ENCODE measurements at regions not wholly inside any gene's neighbourhood (a gene's known extent, or its start where the extent isn't known, plus 50 kb on each side); places are given as distances from the start of the nearest gene placed in this dataset.
"Not testable (repeated sequence)": the region's sequence is repeated elsewhere in the genome, so short reads cannot be mapped to it uniquely, and the experiment has no call there.

DNA sequence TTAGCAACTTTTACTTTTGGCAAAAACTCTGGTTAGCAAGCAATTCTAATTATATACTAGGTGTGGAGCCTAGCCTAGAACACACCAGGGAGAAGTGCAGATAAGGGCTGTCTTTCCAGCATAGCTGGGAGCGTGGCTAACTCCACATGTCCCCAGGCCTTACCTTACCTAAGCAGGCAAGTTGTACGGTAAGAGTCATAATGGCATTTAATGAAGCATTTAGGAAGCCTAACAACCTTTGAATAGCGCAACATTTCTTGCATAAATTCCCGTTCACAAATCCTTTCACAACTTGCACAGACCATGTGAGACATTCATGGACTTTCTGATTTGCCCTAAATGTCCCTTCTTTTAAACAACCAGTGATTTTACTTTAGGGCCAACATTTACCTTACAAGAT lies 917.4 kb upstream of the ACO1 start:
- DNase-seq = no peak

- DNase-seq = no peak
These were observed 914.4 kb upstream of the ACO1 start for GRCh38 chr9:31470051-31470450.

DNA sequence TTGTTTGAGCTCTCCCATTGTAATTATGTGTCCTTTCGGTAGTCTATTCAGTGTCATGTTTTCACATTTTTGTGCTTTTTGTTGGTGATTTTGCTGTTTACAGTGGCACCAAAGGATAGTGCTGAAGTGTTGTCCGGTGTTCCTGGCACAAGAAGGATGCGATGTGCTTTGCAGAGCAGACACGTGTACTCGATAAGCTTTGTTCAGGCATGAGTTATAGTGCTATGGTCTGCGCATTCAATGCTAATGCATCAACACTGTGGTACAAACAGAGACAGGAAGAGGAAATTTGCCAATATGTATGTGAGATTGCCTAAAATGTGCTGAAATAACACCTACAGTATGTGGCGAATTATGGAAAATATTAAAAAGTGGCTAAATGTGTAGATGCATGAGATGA lies 913.4 kb upstream of the ACO1 start:
- DNase-seq = no peak

- DNase-seq = no peak
These were observed 897.8 kb upstream of the ACO1 start for GRCh38 chr9:31486630-31487029.

DNA sequence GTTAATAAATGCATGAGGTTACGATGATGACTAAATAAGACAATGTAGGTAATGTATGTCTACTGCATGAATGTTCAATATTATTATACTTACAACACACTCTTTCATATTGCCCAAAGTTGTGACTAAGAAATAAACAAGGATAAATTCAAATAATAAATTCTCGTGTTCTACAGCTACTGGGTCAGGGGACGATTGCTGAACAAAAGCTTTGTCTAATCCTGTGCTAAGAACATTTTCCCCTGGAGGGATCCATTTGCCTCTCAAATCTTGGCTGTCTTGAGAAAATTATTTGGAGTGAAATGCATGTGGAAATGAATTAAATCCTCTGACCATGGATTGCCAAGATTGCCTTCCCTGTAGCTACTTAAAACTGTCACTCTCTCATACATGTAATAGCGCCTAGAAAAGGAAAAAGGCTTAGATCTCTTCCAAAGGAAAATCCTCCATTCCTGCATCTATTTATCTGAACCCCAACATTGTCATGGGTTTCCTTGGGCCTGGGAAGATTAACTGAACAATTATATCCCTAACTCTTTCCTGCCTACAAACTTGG lies 893.8 kb upstream of the ACO1 start:
- DNase-seq = no peak

GRCh38 chr9:31492229-31492628 lies 892.2 kb upstream of the ACO1 start:
- no peak for DNase-seq

DNA sequence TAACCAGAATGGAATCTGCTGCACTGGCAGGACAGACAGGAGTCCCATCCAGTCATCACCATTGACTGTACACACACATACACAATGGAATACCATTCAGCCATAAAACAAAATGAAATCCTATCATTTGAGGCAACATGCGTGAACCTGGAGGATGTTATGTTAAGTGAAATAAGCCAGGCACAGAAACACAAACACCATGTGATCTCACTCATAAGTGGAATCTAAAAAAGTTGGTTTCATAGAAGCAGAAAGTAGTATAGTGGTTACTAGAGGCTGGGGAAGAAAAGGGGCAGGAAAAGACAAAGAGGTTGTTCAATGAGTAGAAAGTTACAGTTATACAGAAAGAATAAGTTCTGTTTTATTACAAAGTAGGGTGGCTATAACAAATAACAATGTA lies 884.0 kb upstream of the ACO1 start:
- no peak for DNase-seq

DNA sequence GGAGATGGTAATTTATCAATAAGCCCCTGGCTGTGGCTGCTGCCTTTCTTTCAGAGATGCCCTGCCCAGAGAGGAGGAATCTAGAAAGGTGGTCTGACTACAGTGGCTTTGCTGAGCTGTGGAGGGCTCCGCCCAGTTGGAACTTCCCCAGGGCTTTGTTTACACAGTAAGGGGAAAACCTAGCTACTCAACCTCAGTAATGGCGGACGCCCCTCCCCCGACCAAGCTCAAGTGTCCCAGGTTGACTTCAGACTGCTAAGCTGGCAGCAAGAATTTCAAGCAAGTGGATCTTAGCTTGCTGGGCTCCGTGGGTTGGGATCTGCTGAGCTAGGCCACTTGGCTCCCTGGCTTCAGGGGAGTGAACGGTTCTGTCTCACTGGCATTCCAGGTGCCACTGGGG lies 865.4 kb upstream of the ACO1 start:
- no peak for DNase-seq

DNA sequence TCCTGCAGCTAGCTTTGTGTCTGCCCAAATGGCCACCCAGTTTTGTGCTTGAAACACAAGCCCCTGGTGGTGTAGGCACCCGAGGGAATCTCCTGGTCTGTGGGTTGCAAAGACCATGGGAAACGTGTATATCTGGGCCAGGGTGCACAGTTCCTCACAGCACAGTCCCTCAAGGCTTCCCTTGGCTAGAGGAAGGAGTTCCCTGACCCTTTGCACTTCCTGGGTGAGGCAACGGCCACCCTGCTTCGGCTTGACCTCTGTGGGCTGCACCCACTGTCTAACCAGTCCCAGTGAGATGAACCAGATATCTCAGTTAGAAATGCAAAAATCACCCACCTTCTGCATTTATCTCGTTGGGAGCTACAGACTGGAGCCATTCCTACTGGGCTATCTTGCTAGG lies 865.0 kb upstream of the ACO1 start:
- no peak for DNase-seq

DNA sequence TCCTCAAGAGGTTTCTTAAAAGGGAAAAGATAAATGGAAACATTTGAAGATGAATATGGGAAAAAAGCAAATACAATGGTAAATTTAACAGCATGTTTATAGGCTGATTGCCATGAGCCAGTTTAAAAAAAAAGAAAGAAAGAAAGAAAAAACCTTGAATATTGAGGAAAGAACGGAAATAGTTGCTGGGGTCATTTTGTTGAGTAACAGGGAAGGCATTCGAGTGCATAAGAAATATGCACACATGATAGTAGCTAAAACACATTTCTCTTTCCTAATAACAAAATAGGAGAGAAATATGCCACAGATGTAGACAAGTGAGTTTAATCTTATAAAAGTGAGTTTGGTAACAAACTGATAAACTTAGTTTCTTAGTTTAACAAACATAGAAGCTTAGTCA lies 864.6 kb upstream of the ACO1 start:
- no peak for DNase-seq

DNA sequence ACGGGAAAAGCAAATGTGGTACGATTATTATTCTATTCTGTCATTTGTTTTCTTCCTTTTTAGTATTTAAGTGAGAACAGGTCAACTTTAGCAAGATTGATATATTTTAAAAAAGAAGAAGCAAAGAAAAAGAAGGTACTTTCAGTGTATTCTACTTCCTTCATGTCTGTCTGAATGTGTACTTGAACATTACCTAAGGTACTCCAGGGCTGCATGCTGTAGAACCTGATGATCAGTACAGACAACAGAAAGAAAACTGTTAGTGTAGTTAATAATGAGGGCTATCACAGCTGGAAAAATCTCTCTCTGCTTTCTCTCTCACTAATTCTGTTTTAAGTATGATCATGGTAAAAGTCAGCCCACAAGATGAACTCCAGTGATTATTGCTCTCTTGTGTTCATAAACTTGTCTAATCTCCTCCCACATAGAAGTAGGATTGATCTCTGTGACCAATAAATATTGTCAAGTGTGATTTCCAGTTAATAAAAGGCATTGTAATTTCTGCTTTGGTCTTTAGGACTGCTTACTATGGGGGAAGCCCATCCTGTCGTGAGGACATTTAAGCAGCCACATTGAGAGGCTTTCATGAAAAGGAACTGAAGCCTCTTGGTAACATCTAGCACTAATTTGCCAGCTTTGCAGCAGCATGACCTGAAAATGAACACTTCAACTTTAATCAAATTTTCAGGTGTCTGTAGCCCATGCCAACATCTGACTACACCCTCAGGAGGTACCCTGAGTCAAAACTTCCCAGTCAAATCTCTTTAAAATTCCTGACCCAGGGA lies 864.0 kb upstream of the ACO1 start:
- no peak for DNase-seq

GRCh38 chr9:31535651-31536050 lies 848.8 kb upstream of the ACO1 start:
- no peak for DNase-seq

GRCh38 chr9:31536471-31536870 lies 848.0 kb upstream of the ACO1 start:
- no peak for DNase-seq

DNA sequence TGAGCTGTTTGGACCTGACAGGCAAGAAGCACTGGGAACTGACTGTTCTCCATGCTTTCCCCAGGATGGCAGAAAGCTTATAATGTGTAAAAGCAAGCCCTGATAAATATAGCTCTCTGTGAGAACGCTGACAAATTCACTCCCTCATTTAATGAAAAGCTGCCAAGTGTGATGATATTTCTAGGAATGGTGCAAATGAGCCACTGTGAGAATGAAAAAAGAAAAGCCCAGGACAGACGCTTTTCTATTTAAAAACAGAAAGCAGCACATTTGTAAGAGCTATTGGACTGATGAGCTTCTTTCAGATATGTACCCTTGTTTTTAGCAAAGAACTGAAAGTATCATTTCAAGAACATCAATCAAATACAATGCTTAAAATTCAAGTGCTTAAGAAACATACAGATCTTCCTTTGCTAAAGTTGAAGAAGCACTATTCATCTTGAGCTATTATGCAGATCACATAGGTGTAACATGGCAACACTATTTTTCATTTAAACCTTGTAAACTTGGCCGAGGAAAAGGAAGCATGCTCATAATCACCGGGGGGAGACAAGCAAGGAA lies 842.6 kb upstream of the ACO1 start:
- no peak for DNase-seq

- DNase-seq = no peak
These were observed 841.9 kb upstream of the ACO1 start for GRCh38 chr9:31542384-31543055.

DNA sequence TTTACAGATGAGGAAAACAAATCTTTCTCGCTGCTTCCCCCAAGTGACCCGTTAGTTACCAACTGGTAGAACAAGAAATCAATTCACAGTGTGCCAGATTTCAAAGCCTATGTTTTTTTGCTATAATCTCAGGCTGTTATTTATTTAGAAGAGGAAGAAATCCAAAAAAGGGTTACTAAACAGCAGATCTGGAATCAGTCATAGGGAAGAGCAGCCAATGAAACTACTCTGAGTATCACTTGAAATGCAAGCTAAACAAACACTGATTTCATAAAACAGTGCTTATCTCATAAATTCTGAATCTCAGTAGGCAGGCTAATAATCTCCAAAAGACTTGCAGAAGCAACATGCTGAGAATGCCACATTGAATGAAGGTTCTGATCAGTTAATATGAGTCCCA lies 829.5 kb upstream of the ACO1 start:
- DNase-seq = no peak

DNA sequence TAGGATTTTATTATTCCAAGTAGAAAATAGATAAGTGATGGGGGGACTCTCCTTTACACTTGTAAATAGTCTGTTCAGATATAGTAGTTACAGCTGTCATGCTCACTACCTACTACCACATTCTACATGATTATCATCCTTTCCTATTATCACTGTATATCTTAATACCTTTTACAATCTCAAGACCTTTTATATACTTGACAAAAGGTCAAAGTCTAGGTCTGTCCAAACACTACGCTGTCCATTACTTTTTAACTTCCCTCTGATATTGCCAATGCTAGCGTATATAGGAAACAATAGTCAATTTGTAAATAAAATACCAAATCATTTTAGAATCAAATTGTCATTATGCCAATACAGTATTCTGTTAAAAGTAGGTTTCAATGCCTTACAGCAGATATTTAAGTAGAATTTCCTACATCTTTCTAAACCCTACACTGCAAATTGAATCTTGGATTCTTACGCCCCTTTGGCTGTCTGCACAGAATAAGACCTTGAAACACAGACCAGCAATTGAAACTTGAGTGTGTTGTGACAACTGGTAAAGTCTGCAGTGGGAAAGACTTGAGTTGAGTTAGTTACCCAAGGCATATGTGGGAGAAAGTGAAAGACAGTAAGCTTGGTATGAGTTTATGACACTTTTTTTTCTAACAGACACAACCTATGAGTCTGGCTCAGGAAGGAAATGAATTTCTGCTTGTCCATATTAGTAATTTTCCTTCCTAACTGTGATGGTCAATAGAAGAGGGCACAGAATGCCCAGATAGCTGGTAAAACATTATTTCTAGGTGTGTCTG lies 827.6 kb upstream of the ACO1 start:
- DNase-seq = no peak

DNA sequence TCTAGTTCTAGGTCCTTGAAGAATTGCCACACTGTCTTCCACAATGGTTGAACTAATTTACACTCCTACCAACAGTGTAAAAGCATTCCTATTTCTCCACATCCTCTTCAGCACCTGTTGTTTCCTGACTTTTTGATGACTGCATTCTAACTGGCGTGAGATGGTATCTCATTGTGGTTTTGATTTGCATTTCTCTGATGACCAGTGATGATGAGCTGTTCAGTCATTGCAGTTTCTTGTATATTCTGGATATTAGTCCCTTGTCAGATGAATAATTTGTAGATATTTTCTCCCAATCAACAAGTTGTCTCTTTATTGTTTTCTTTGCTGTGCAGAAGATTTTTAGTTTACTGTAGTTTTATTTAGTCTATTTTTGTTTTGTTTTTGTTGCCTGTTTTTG lies 812.3 kb upstream of the ACO1 start:
- DNase-seq = not testable (repeated sequence)

- DNase-seq = no peak
These were observed 810.9 kb upstream of the ACO1 start for GRCh38 chr9:31573561-31573960.

GRCh38 chr9:31574006-31574765 lies 810.3 kb upstream of the ACO1 start:
- no peak for DNase-seq

GRCh38 chr9:31582071-31582470 lies 802.4 kb upstream of the ACO1 start:
- no peak for DNase-seq

- no peak for DNase-seq
These were observed 801.9 kb upstream of the ACO1 start for GRCh38 chr9:31582561-31582960.

- DNase-seq = no peak
These were observed 799.3 kb upstream of the ACO1 start for GRCh38 chr9:31585158-31585557.
